ENCODE measurements at regions not wholly inside any gene's neighbourhood (a gene's known extent, or its start where the extent isn't known, plus 50 kb on each side); places are given as distances from the start of the nearest gene placed in this dataset.
"Not testable (repeated sequence)": the region's sequence is repeated elsewhere in the genome, so short reads cannot be mapped to it uniquely, and the experiment has no call there.

- no peak for DNase-seq (ENCODE audit: extremely low spot score)
- ChIA-PET POLR2A (interaction anchor here (1.6 kb wide), 1 partner anchor 58 kb away, joined by 3 read pairs; the partner anchor contains the start of gene AHI1), CTCF (interaction anchor here (0.6 kb wide), 2 partner anchors 554 to 679 kb away, joined by 6 to 12 read pairs; no protein-coding TSS in a partner anchor)
- TF ChIP-seq ARNT (IDR thresholded peaks at IDR 0.05) (no peak), SUZ12 (IDR thresholded peaks at IDR 0.05) (no peak), ZNF384 (IDR thresholded peaks at IDR 0.05) (no peak), FOXA1 (IDR thresholded peaks at IDR 0.05) (no peak)
Observed at GRCh38 chr6:135555550-135555949, 58.0 kb upstream of the AHI1 start.

- POLR2A ChIA-PET = no interaction called here
- no peak for DNase-seq (ENCODE audit: extremely low spot score)
- TF ChIP-seq FOXA1 (IDR thresholded peaks at IDR 0.05) (no peak), HDGF (IDR thresholded peaks at IDR 0.05; ENCODE audit: borderline replicate concordance) (no peak), L3MBTL2 (conservative IDR thresholded peaks at IDR 0.05) (no peak)
- CTCF ChIA-PET = no interaction called here
Observed at GRCh38 chr6:135557582-135557981, 60.0 kb upstream of the AHI1 start.

GRCh38 chr6:135565605-135566004, 68.1 kb upstream of the AHI1 start:
- CTCF ChIA-PET; DNase-seq (ENCODE audit: extremely low spot score); POLR2A ChIA-PET: not testable (repeated sequence)

DNA sequence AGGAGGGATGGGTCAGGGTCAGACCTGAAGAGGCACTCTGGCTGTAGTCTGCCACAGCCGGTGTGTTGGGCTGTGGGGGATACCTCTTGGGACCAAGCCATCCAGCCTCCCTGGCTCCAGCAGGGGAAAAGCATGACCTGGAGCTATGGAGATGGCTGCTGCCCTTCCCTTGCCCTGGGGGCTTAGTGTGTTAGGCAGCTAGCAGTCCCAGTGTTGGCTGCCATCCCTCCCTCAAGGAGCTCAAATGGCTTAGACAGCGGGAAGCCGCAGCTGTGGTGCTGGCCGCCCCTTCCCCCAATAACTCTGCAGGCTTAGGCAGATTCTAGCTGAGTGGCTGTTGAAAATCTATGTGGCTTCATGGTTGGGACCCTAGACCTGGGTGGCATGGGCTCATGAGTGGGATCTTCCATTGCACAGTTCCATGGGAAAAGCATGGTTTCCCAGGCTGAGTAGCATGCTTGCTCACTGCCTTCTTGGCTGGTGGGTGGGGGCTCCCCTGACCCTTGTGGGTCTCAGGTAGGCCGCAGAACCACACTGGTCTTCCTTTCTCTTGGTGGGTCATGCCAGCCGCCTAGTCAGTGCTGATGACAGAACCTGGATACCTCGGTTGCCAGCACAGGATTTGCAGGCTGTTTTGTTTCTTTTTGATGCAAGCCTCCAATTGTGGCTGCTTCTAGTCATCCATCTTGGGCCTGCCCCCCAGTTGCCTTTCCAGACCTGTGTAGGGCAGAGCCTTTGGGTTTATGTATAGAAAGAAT, 69.0 kb upstream of the AHI1 start:
- CTCF ChIA-PET = no interaction called here
- TF ChIP-seq FOXA1 (IDR thresholded peaks at IDR 0.05) (no peak), ZNF384 (IDR thresholded peaks at IDR 0.05) (no peak), SUZ12 (IDR thresholded peaks at IDR 0.05) (no peak), TARDBP (IDR thresholded peaks at IDR 0.05) (no peak), FOXM1 (IDR thresholded peaks at IDR 0.05; ENCODE audit: borderline replicate concordance) (no peak), ELF4 (IDR thresholded peaks at IDR 0.05) (no peak), PKNOX1 (IDR thresholded peaks at IDR 0.05) (no peak), BHLHE40 (IDR thresholded peaks at IDR 0.05; ENCODE audit: borderline replicate concordance) (no peak), NFRKB (IDR thresholded peaks at IDR 0.05) (no peak), FOXK2 (IDR thresholded peaks at IDR 0.05) (no peak), ARNT (IDR thresholded peaks at IDR 0.05) (no peak), SP1 (IDR thresholded peaks at IDR 0.05) (no peak)
- POLR2A ChIA-PET = no interaction called here
- DNase-seq (ENCODE audit: extremely low spot score) = no peak

- DNase-seq (ENCODE audit: extremely low spot score) = no peak
- no peak for TF ChIP-seq BHLHE40 (IDR thresholded peaks at IDR 0.05; ENCODE audit: borderline replicate concordance)
- TF ChIP-seq LEF1 (IDR thresholded peaks at IDR 0.05; ENCODE audit: borderline replicate concordance) = no peak
- no peak for TF ChIP-seq FOXM1 (IDR thresholded peaks at IDR 0.05; ENCODE audit: borderline replicate concordance)
- TF ChIP-seq PKNOX1 (IDR thresholded peaks at IDR 0.05) = no peak
- no peak for TF ChIP-seq SUZ12 (IDR thresholded peaks at IDR 0.05)
- no peak for TF ChIP-seq L3MBTL2 (conservative IDR thresholded peaks at IDR 0.05)
- TF ChIP-seq FOXK2 (IDR thresholded peaks at IDR 0.05) = no peak
- TF ChIP-seq CTBP1 (IDR thresholded peaks at IDR 0.05; ENCODE audit: borderline replicate concordance) = no peak
- TF ChIP-seq HDGF (IDR thresholded peaks at IDR 0.05; ENCODE audit: borderline replicate concordance) = no peak
- no peak for TF ChIP-seq TARDBP (IDR thresholded peaks at IDR 0.05)
- TF ChIP-seq SP1 (IDR thresholded peaks at IDR 0.05) = no peak
- CTCF ChIA-PET = no interaction called here
- POLR2A ChIA-PET = no interaction called here
Observed at GRCh38 chr6:135567375-135568083, 70.0 kb upstream of the AHI1 start.

DNA sequence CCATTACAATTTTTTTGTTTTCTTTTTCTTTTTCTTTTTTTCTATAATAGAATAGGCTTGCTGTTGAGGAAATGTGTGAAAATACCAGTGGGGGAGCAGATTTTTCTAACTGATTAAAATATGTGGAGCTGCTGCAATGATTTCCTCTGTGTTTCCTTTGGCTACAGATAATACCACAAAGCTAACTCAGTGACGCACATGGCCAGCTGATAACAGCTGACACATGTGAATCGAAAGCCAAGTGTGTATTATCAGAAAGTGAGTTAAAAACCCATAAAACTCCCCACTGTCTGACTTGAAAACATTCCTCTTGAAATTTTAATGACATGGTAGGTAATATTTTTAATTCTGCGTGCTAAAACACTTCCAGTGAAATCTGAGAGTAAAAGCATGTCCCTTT, 70.8 kb upstream of the AHI1 start:
- CTCF ChIA-PET = no interaction called here
- POLR2A ChIA-PET = no interaction called here
- DNase-seq (ENCODE audit: extremely low spot score) = no peak
- TF ChIP-seq L3MBTL2 (conservative IDR thresholded peaks at IDR 0.05) (no peak), CTBP1 (IDR thresholded peaks at IDR 0.05; ENCODE audit: borderline replicate concordance) (no peak), FOXA1 (IDR thresholded peaks at IDR 0.05) (no peak), HDGF (IDR thresholded peaks at IDR 0.05; ENCODE audit: borderline replicate concordance) (no peak), ELF4 (IDR thresholded peaks at IDR 0.05) (no peak), ARNT (IDR thresholded peaks at IDR 0.05) (no peak), TARDBP (IDR thresholded peaks at IDR 0.05) (no peak), NFRKB (IDR thresholded peaks at IDR 0.05) (no peak), FOXK2 (IDR thresholded peaks at IDR 0.05) (no peak), PKNOX1 (IDR thresholded peaks at IDR 0.05) (no peak), BHLHE40 (IDR thresholded peaks at IDR 0.05; ENCODE audit: borderline replicate concordance) (no peak), SUZ12 (IDR thresholded peaks at IDR 0.05) (no peak), LEF1 (IDR thresholded peaks at IDR 0.05; ENCODE audit: borderline replicate concordance) (no peak), FOXM1 (IDR thresholded peaks at IDR 0.05; ENCODE audit: borderline replicate concordance) (no peak)

- ChIA-PET CTCF (no interaction called here), POLR2A (no interaction called here)
- TF ChIP-seq PKNOX1 (IDR thresholded peaks at IDR 0.05) = no peak
- TF ChIP-seq NFRKB (IDR thresholded peaks at IDR 0.05) = no peak
- TF ChIP-seq BHLHE40 (IDR thresholded peaks at IDR 0.05; ENCODE audit: borderline replicate concordance) = no peak
- no peak for TF ChIP-seq HDGF (IDR thresholded peaks at IDR 0.05; ENCODE audit: borderline replicate concordance)
- TF ChIP-seq ARNT (IDR thresholded peaks at IDR 0.05) = no peak
- no peak for TF ChIP-seq CTBP1 (IDR thresholded peaks at IDR 0.05; ENCODE audit: borderline replicate concordance)
- no peak for TF ChIP-seq FOXA1 (IDR thresholded peaks at IDR 0.05)
- no peak for TF ChIP-seq FOXK2 (IDR thresholded peaks at IDR 0.05)
- no peak for DNase-seq (ENCODE audit: extremely low spot score)
Observed at GRCh38 chr6:135572051-135572450, 74.5 kb upstream of the AHI1 start.

All from HEK293T (cell line).